Stimulated activated CD4-positive, alpha-beta T cell treated with anti-CD3 and anti-CD28 coated beads, TNF-alpha, amount 100 ng/mL, for 1 hour (primary cell): ENCODE measurements at regions not wholly inside any gene's neighbourhood (a gene's known extent, or its start where the extent isn't known, plus 50 kb on each side); places are given as distances from the start of the nearest gene placed in this dataset.
"Not testable (repeated sequence)": the region's sequence is repeated elsewhere in the genome, so short reads cannot be mapped to it uniquely, and the experiment has no call there.

Source experiments
- DNase-seq, 3 donors: peaks; one replicate each; pipeline ENCODE4 v3.0.0-alpha.2; 2020; ENCODE audit warnings: low read depth in 3 of 3, low spot score in 1 of 3

DNA sequence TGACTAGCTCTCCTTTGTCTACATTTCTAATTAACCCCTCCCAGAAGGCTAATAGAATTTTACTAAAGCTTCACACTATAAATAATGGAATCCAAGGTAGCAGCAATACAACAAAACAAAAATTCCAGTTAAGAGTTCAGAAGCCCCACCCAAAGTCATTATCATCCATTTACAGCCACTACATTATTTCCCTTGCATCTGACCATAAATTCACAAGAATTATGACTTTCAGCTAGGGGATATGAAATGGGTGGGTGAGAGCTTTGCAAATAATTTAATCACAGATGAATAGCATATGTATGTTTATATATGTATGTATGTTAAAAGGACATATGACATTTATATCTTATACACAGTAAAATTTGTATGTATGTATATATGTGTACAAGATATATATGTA is 65.3 kb upstream of the PTGDR start:
- no peak for DNase-seq

DNA sequence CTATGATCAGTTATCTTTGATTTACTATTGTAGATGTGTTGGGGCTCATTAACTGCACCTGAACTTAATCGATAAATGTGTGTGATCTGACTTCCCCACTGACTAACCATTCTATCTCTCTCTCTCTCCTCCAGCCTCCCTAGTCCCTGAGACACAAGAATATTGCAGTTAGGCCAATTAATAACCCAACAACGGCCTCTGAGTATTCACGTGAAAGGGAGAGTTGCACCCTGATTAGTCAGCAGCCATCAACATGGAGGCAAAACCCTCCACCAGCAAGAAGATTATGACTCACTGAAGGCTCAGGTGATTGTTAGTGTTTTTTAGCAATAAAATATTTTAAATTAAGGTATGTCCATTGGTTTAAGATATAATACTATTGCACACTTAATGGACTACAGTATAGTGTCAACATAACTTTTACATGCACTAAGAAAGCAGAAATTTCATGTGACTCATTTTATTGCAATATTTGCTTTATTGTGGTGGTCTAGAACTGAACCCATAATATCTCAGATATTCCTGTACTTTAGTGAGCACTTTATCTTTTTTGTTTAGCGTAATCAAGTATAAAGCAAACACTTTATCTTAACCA is 77.1 kb upstream of the PTGDR start:
- no peak for DNase-seq

- DNase-seq: no peak
Observed at GRCh38 chr14:52189325-52189724, 78.2 kb upstream of the PTGDR start.

DNA sequence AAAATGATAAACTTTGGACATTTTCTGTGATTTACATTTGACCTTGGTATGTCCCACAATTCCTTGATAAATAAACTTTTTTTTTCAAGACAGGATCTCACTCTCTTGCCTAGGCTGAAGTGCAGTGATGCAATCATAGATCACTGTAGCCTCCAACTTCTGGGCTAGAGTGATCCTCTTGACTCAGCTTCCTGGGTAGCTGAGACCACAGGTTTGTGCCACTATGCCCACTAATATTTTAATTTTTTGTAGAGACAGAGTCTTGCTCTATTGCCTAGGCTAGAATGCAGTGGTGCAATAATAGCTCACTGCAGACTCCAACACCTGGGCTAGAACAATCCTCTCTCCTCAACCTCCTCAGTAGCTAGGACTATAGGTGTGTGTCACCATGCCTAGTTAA is 79.1 kb upstream of the PTGDR start:
- no peak for DNase-seq

GRCh38 chr14:52185178-52185577 is 82.3 kb upstream of the PTGDR start:
- no peak for DNase-seq

DNA sequence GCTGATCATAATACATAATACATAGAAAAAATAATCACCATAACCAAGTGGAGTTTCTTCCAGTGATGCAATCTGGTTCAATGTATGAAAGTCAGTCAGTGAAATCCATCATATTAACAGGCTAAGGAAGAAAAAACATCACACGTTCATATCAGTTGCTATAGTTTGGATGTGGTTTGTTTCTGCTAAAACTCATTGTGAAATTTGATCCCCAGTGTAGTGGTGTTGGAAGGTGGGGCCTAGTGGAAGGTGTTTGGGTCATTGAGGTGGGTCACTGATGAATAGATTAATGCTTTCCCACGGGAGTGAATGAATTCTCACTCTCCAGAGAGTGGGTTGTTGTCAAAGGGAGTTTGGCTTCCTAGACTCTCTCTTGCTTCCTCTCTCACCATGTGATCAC is 84.6 kb upstream of the PTGDR start:
- DNase-seq: no peak

DNA sequence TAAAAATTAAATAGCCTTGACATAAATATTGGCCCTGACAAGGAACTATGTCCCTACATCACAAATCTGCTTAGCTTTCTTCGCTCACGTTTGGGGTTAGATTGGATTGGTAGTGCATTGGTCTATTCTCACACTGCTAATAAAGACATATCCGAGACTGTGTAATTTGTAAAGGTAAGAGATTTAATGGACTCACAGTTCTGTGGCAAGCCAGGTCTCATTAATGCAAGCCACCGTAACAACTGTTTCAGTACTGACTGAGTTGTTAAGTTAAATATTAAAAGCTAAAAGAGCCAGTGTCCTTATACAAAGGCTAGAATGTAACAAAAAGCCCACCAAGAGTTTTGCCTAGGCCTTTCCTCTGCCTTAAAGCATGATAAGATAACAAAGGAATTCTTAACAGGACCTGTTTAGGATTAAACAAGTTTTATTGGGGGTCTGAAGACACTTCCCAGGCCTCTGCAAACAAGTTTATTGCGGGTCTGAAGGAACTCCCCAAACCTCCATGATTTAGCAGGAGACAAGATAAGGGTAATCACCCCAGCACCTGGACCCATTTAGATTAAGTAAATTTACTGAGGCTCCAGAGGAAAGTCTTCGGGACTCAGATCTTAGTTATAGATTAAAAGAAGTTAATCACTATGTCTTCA is 88.2 kb upstream of the PTGDR start:
- no peak for DNase-seq

DNA sequence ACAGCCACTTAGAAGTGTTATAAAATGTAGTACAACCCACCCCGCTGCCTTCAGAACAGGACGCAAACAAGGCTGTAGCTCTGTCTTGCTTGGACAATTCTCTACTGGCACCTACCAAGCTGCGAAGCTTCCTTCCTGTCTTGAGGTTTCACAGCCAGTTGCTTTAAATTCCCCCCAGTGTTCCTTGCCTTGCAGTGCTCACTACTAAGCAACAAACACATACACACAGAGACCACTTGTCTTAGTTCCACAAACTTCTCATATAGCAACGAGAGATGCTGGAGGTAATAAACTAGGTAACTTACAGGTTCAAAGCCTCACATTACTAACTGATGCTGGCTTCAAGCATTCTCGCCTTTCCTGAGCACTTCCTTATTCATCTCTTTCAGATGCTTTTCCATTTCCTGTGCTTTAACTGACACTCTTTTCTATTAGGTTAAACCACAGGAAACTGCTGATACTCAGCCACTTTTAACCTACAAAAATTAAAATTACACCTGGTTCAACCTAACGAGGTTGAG is 91.5 kb upstream of the PTGDR start:
- DNase-seq: no peak

- DNase-seq: not testable (repeated sequence)
Observed at GRCh38 chr14:52171932-52172331, 95.6 kb upstream of the PTGDR start.

DNA sequence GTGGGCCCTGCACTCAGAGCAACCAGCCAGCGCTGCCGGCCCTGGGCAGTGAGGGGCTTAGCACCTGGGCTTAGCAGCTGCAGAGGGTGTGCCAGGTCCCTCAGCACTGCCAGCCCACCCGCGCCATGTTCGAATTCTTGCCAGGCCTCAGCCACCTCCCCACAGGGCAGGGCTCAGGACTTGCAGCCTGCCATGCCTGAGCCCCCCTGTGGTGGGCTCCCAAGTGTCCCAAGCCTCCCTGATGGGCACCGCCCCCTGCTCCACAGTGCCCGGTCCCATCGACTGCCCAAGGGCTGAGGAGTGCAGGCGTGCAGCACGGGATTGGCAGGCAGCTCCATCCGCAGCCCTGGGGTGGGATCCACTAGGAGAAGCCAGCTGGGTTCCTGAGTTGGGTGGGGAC is 98.0 kb upstream of the NID2 start:
- no peak for DNase-seq

DNA sequence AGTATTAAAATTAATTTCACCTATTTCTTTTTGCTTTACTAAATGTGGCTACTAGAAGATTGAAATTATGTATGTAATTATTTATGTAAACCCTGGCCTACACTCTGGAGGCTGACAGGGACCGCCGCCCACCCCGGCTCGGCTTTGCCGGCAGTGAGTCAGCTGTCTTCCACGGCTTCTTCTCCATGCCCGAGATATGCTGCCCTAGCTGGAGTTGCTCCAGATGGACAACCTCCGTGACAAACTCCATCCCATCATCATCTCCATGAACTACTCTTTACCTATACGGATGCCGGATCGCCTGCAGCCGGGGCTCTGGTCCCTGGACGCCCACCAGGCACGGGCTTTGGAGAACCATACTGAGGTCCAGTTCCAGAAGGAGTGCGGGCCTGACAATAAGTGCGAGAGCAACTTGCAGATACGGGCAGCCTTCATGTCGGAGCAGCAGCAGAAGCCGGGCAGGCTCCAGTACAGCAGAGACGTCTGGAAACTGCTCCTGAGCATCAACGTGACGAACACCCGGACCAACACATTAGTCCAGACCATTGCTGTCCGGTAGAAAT is 86.9 kb upstream of the NID2 start:
- no peak for DNase-seq

DNA sequence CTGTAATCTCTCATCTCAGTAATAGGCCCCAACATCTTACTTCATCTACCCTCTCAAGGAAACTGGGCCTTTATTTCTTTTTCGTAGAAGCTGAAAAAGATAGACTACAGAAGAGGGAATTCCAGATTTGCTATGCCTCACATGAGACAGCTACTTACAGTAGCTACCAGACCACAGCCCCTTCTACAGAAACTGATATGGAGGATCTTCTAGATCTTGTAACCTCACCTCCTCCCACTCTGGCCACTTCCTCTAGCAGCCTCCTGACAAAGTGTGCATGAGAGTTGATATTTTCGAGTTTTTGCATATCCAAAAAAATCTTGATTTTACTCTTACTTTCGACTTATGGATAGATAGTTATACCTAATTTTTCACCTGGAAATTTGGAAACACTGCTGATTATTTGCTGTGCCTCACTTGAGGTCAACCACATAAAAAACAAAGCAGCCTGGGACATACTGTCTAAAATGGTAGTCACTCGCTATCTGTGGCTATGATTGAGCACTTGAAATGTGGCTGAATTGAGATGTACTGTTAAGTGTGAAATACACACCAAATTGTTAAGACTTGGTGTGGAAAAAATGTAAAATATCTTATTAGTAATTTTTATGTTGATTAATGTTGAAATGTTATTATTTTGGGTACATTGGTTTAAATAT is 86.3 kb upstream of the NID2 start:
- no peak for DNase-seq

GRCh38 chr14:52153939-52154338 is 85.1 kb upstream of the NID2 start:
- DNase-seq: no peak

DNA sequence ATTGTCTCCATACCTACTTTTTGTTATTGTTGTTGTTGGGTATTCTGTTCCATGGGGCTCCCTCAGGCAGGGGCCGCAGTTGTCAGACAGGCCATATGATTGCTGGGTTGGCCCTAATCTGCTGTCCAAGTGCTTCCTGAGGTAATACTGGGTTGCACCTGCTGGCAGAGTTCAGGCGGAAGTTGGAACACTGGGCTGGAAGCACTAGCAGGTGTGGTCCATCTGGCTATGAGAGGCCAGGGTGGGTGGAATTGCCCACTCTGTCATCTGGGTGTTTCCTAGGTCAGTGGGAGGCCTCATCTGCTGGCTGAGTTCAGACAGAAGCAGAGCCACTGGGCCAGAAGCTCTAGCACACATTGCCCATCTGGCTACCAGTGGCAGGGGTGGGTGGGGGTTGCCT is 81.3 kb upstream of the NID2 start:
- DNase-seq: no peak

- DNase-seq: no peak
Observed at GRCh38 chr14:52148371-52148770, 79.5 kb upstream of the NID2 start.

GRCh38 chr14:52146504-52146903 is 77.6 kb upstream of the NID2 start:
- no peak for DNase-seq

DNA sequence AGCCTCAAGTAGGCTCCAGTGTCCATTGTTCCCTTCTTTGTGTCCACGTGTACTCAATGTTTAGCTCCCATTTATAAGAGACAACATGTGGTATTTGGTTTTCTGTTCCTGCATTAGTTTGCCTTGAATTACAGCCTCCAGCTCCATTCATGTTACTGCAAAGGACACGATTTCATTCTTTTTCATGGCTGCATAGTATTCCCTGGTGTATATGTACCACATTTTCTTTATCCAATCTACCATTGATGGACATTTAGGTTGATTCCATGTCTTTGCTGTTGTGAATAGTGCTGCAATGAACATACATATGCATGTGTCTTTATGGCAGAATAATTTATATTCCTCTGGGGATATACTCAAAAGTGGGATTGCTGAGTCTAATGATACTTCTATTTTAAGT is 75.2 kb upstream of the NID2 start:
- not testable (repeated sequence) for DNase-seq

DNA sequence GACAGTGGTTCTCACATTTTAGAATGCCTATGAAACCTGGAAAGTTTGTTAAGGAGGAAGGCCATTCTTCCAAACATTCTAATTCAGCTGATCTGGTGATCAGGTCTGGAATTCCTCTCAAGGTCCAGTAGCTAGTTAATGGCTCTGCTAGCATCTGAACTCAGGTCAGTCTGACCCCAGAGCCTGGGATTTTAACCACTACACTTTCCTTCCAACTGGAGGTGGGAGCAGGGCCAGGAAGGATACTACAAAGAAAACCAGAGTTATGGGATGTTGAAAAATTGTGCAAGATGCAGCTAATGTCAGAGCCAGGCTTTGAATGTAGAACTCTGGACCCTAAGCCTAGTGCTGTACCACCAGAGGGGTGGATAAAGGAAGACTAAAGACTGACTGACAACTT is 73.6 kb upstream of the NID2 start:
- DNase-seq: no peak

GRCh38 chr14:52131640-52132320 is 62.9 kb upstream of the NID2 start:
- peak in 1 of 3 donors; percentile 7 for DNase-seq

GRCh38 chr14:52129721-52130120 is 60.9 kb upstream of the NID2 start:
- no peak for DNase-seq

DNA sequence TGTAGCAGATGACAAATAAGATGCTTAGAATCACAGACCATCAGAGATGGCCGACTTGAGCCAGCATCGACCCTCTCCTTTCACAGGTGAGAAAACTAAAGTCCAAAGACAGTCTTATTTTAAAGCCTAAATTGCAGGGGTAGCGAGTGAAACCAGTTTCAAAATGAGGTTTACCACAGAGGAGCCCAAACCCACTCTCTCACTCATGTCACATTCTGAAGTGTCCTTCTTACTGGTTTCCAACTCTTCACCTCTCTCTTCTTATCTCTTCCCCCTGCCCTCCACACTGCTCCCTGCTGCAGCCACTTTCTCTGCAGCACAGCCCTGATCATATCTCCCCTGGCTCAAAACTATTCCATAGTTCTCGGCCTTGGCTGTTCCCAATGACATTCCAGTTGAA is 57.0 kb upstream of the NID2 start:
- DNase-seq: no peak
